ENCODE measurements at regions not wholly inside any gene's neighbourhood (a gene's known extent, or its start where the extent isn't known, plus 50 kb on each side); places are given as distances from the start of the nearest gene placed in this dataset.

DNA sequence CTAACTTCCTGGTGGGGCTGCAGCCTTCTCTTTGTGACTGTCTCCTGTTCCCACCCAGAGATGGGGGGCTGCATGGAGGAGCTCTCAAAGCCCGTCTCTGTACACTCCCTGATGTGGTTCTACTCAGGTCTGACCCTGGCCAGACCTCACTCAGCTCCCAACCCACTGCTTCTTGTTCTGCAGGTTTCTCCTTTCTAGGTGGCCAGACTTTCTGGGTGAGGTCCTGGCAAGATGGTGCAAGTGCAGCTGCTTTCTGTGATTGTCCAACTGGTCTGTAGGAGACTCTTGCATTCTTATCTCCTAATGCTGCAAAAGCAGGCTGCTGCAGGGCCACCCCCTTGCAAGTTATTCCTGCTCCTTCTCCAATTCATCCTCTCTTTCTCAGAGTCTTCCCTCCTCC, 77.4 kb upstream of the XCR1 start:
- 0% methylated on average over 1 of the region's 1 CpG for WGBS (ENCODE audit: low lambda C conversion rate)
- Histone ChIP-seq H3K4me3 (replicated peaks in 1 of 3; ENCODE audit: insufficient read depth in 1 of 3, low read depth in 2 of 3, low read length in 3 of 3) (no peak overlapping the region), H3K27me3 (ENCODE audit: control insufficient read depth in 1 of 2, insufficient read depth in 2 of 2, low read length in 2 of 2) (no peaks in the 10 kb centered on the region; a peak in 1 of 5 replicates), H3K36me3 (replicated peaks in 1 of 2; ENCODE audit: control insufficient read depth in 1 of 2, insufficient read depth in 2 of 2, low read length in 2 of 2) (no peaks in the 10 kb centered on the region), H3K79me2 (ENCODE audit: insufficient read depth, low read length) (no peaks in the 10 kb centered on the region), H3K4me1 (ENCODE audit: insufficient read depth, low read length) (no peaks in the 10 kb centered on the region), H3K27ac (ENCODE audit: extremely low read length, insufficient read depth, low read length) (no peak overlapping the region), H3K9me3 (ENCODE audit: low read length) (no peaks in the 10 kb centered on the region), H3K9ac (ENCODE audit: insufficient read depth, low read depth, low read length) (no peak overlapping the region), H3K4me2 (ENCODE audit: low read depth, low read length) (no peak overlapping the region), H2AFZ (ENCODE audit: low read length) (no peak overlapping the region), H4K20me1 (ENCODE audit: insufficient read depth, low read length) (no peaks in the 10 kb centered on the region)
- CTCF ChIA-PET (ENCODE audit: low intra/inter-chr PET ratio, low total read pairs): no interaction called here
- POLR2A ChIA-PET: no interaction called here
- TF ChIP-seq ZFYVE20 (CRISPR knock-in tag; IDR thresholded peaks at IDR 0.05; ENCODE audit: borderline replicate concordance, low read depth): no peak
- TF ChIP-seq ATM (IDR thresholded peaks at IDR 0.05; ENCODE audit: borderline replicate concordance): no peak
- TF ChIP-seq ZFP1 (CRISPR knock-in tag; IDR thresholded peaks at IDR 0.05): no peak
- TF ChIP-seq RCOR2 (CRISPR knock-in tag; IDR thresholded peaks at IDR 0.05): no peak
- TF ChIP-seq ZNF501 (CRISPR knock-in tag; IDR thresholded peaks at IDR 0.05): no peak
- no peak for TF ChIP-seq PPARG (CRISPR knock-in tag; conservative IDR thresholded peaks at IDR 0.05)
- no peak for TF ChIP-seq EP300 (IDR thresholded peaks at IDR 0.05; ENCODE audit: low read depth in 2 of 2, low read length in 2 of 2)
- no peak for TF ChIP-seq EP300 (CRISPR knock-in tag; IDR thresholded peaks at IDR 0.05; ENCODE audit: borderline replicate concordance)
- no peak for TF ChIP-seq ZNF367 (CRISPR knock-in tag; IDR thresholded peaks at IDR 0.05; ENCODE audit: borderline replicate concordance)
- no peak for TF ChIP-seq HOXD1 (CRISPR knock-in tag; IDR thresholded peaks at IDR 0.05)
- TF ChIP-seq GATAD2A (CRISPR knock-in tag; IDR thresholded peaks at IDR 0.05): no peak
- TF ChIP-seq, protein P1, sequence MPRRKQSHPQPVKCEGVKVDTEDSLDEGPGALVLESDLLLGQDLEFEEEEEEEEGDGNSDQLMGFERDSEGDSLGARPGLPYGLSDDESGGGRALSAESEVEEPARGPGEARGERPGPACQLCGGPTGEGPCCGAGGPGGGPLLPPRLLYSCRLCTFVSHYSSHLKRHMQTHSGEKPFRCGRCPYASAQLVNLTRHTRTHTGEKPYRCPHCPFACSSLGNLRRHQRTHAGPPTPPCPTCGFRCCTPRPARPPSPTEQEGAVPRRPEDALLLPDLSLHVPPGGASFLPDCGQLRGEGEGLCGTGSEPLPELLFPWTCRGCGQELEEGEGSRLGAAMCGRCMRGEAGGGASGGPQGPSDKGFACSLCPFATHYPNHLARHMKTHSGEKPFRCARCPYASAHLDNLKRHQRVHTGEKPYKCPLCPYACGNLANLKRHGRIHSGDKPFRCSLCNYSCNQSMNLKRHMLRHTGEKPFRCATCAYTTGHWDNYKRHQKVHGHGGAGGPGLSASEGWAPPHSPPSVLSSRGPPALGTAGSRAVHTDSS (CRISPR knock-in tag; conservative IDR thresholded peaks at IDR 0.05): no peak
- ATAC-seq: no peak
- in situ Hi-C loops (cut with HindIII; ENCODE audit: extremely low pct_ligation_motif_present, low pct_unique_long_range_greater_than_20kb) (no loop called here), intact Hi-C loops (cut with micrococcal nuclease; ENCODE audit: unreplicated experiment) (no loop called here)
- no peak for DNase-seq (ENCODE audit: low spot score)
- FAIRE-seq: no peak
- BruUV-seq (replicated peaks): no TSS peak

Measured in HepG2 (cell line).